ENCODE measurements at regions not wholly inside any gene's neighbourhood (a gene's known extent, or its start where the extent isn't known, plus 50 kb on each side); places are given as distances from the start of the nearest gene placed in this dataset.

GRCh38 chr10:130781206-130781605 is 530.3 kb downstream of the TCERG1L start:
- H3K27ac ChIP-seq = no peak overlapping the region
- H3K4me3 ChIP-seq = no peak overlapping the region
- WGBS, 2 donors = 61 to 73% methylated on average over 8 of the region's 8 CpGs
- ATAC-seq = no peak
- no peaks in the 10 kb centered on the region for H3K9me3 ChIP-seq
- intact Hi-C loops (cut with DNase I) = no loop called here
- H3K4me1 ChIP-seq = no peaks in the 10 kb centered on the region
- TF ChIP-seq, protein P1, sequence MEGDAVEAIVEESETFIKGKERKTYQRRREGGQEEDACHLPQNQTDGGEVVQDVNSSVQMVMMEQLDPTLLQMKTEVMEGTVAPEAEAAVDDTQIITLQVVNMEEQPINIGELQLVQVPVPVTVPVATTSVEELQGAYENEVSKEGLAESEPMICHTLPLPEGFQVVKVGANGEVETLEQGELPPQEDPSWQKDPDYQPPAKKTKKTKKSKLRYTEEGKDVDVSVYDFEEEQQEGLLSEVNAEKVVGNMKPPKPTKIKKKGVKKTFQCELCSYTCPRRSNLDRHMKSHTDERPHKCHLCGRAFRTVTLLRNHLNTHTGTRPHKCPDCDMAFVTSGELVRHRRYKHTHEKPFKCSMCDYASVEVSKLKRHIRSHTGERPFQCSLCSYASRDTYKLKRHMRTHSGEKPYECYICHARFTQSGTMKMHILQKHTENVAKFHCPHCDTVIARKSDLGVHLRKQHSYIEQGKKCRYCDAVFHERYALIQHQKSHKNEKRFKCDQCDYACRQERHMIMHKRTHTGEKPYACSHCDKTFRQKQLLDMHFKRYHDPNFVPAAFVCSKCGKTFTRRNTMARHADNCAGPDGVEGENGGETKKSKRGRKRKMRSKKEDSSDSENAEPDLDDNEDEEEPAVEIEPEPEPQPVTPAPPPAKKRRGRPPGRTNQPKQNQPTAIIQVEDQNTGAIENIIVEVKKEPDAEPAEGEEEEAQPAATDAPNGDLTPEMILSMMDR (IDR thresholded peaks at IDR 0.05) = no peak
- DNase-seq = no peak
- H3K27me3 ChIP-seq = peaks cover 0 to 31% (median 16%) of the 10 kb centered on the region in 7 donors
- H3K36me3 ChIP-seq = no peaks in the 10 kb centered on the region

DNA sequence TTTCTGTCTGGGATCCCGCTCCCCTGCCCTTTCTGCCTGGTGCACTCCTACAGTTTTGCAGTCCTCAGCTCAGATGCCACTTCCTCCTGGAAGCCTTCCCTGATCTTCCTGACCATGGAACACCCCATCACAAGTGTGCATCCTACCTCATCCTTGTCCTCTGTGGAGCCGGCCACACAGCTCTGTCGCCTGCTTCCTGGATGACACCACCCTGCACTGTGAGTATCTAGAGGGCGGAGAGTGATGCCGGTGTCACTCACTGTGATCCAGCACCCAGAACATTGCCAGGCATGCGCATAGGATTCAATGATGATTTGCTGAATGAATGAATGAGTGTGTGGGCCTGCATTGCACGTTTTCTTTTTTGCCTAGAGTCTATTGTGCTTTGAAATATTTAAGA is 529.9 kb downstream of the TCERG1L start:
- TF ChIP-seq, protein P1 (IDR thresholded peaks at IDR 0.05) = no peak
- intact Hi-C loops (cut with DNase I) = no loop called here
- no peaks in the 10 kb centered on the region for H3K9me3 ChIP-seq
- no peak overlapping the region for H3K27ac ChIP-seq
- H3K4me3 ChIP-seq = no peak overlapping the region
- DNase-seq (no peak), ATAC-seq (no peak)
- H3K27me3 ChIP-seq = peaks cover 0 to 32% (median 17%) of the 10 kb centered on the region in 7 donors
- WGBS, 2 donors = 78 to 85% methylated on average over 7 of the region's 7 CpGs
- H3K36me3 ChIP-seq = no peaks in the 10 kb centered on the region
- H3K4me1 ChIP-seq = no peaks in the 10 kb centered on the region

GRCh38 chr10:130782467-130782866 is 529.1 kb downstream of the TCERG1L start:
- 58 to 65% methylated on average over 11 of the region's 11 CpGs for WGBS, 2 donors
- Histone ChIP-seq H3K4me1 (no peaks in the 10 kb centered on the region), H3K27ac (no peak overlapping the region), H3K27me3 (peaks cover 0 to 31% (median 16%) of the 10 kb centered on the region in 7 donors), H3K4me3 (no peak overlapping the region), H3K36me3 (no peaks in the 10 kb centered on the region), H3K9me3 (no peaks in the 10 kb centered on the region)
- intact Hi-C loops (cut with DNase I) = no loop called here
- ATAC-seq (no peak), DNase-seq (no peak)
- TF ChIP-seq, protein P1 (IDR thresholded peaks at IDR 0.05) = no peak

GRCh38 chr10:130784326-130784725 is 527.2 kb downstream of the TCERG1L start:
- ATAC-seq (no peak), DNase-seq (no peak)
- WGBS, 2 donors = 83 to 88% methylated on average over 10 to 12 of the region's 12 CpGs
- H3K36me3 ChIP-seq = no peaks in the 10 kb centered on the region
- no peak overlapping the region for H3K27ac ChIP-seq
- intact Hi-C loops (cut with DNase I) = no loop called here
- H3K4me1 ChIP-seq = no peaks in the 10 kb centered on the region
- TF ChIP-seq, protein P1 (IDR thresholded peaks at IDR 0.05) = no peak
- H3K4me3 ChIP-seq = no peak overlapping the region
- peaks cover 0 to 28% (median 12%) of the 10 kb centered on the region in 7 donors for H3K27me3 ChIP-seq
- no peaks in the 10 kb centered on the region for H3K9me3 ChIP-seq
